ENCODE measurements at regions not wholly inside any gene's neighbourhood (a gene's known extent, or its start where the extent isn't known, plus 50 kb on each side); places are given as distances from the start of the nearest gene placed in this dataset.
A peak's percentile ranks its signal among the peaks of the same experiment; 100 is the strongest.

DNA sequence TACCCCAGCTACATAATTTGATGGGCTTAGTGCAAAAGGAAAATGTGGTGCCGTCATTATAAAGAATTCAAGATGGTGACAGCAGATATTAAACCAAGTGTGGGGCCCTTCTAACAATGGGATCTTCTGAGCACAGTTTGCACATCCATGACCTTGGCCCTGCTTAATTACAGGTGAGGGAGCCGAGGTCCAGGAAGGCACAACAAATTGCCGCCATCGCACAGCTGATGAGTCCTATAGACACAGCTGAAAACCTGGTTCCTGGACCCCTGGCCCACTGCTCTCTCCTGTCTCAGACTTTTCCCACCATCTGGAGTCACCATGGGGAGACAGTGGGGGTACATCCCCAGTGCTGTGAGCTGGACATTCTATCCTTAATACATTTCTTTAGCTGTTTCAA is 95.8 kb upstream of the MAP4K3 start (continued):
- TF ChIP-seq, protein P1, sequence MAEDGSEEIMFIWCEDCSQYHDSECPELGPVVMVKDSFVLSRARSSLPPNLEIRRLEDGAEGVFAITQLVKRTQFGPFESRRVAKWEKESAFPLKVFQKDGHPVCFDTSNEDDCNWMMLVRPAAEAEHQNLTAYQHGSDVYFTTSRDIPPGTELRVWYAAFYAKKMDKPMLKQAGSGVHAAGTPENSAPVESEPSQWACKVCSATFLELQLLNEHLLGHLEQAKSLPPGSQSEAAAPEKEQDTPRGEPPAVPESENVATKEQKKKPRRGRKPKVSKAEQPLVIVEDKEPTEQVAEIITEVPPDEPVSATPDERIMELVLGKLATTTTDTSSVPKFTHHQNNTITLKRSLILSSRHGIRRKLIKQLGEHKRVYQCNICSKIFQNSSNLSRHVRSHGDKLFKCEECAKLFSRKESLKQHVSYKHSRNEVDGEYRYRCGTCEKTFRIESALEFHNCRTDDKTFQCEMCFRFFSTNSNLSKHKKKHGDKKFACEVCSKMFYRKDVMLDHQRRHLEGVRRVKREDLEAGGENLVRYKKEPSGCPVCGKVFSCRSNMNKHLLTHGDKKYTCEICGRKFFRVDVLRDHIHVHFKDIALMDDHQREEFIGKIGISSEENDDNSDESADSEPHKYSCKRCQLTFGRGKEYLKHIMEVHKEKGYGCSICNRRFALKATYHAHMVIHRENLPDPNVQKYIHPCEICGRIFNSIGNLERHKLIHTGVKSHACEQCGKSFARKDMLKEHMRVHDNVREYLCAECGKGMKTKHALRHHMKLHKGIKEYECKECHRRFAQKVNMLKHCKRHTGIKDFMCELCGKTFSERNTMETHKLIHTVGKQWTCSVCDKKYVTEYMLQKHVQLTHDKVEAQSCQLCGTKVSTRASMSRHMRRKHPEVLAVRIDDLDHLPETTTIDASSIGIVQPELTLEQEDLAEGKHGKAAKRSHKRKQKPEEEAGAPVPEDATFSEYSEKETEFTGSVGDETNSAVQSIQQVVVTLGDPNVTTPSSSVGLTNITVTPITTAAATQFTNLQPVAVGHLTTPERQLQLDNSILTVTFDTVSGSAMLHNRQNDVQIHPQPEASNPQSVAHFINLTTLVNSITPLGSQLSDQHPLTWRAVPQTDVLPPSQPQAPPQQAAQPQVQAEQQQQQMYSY (CRISPR knock-in tag; IDR thresholded peaks at IDR 0.05) = peak; percentile 29; the same call in 1 of the 2 replicates
- TF ChIP-seq RFXANK (CRISPR knock-in tag; IDR thresholded peaks at IDR 0.05) (no peak), SIN3B (IDR thresholded peaks at IDR 0.05; ENCODE audit: low read length) (no peak), POLR2A (IDR thresholded peaks at IDR 0.05; ENCODE audit: insufficient read depth in 1 of 2, low read depth in 2 of 2, low read length in 2 of 2) (no peak), ZMYM4 (CRISPR knock-in tag; IDR thresholded peaks at IDR 0.05) (peak; percentile 69), SP4 (CRISPR knock-in tag; IDR thresholded peaks at IDR 0.05) (0 out of 2 replicates have a peak, but pooled peaks have one; percentile 26), POGZ (CRISPR knock-in tag; IDR thresholded peaks at IDR 0.05) (peak; percentile 36; the same call in 1 of the 2 replicates), PHF20 (CRISPR knock-in tag; IDR thresholded peaks at IDR 0.05) (no peak), ZNF317 (CRISPR knock-in tag; IDR thresholded peaks at IDR 0.05) (peak; percentile 89), ZSCAN30 (CRISPR knock-in tag; IDR thresholded peaks at IDR 0.05) (no peak), KLF6 (CRISPR knock-in tag; IDR thresholded peaks at IDR 0.05) (no peak), ZNF24 (IDR thresholded peaks at IDR 0.05) (no peak), ZNF225 (CRISPR knock-in tag; IDR thresholded peaks at IDR 0.05) (no peak), MEIS1 (CRISPR knock-in tag; IDR thresholded peaks at IDR 0.05; ENCODE audit: borderline replicate concordance) (no peak), TBX2 (CRISPR knock-in tag; IDR thresholded peaks at IDR 0.05; ENCODE audit: borderline replicate concordance) (0 out of 2 replicates have a peak, but pooled peaks have one; percentile 41)
- TF ChIP-seq, protein P2, sequence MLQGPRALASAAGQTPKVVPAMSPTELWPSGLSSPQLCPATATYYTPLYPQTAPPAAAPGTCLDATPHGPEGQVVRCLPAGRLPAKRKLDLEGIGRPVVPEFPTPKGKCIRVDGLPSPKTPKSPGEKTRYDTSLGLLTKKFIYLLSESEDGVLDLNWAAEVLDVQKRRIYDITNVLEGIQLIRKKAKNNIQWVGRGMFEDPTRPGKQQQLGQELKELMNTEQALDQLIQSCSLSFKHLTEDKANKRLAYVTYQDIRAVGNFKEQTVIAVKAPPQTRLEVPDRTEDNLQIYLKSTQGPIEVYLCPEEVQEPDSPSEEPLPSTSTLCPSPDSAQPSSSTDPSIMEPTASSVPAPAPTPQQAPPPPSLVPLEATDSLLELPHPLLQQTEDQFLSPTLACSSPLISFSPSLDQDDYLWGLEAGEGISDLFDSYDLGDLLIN (CRISPR knock-in tag; IDR thresholded peaks at IDR 0.05; ENCODE audit: borderline replicate concordance) = no peak
- TF ChIP-seq, protein P3, sequence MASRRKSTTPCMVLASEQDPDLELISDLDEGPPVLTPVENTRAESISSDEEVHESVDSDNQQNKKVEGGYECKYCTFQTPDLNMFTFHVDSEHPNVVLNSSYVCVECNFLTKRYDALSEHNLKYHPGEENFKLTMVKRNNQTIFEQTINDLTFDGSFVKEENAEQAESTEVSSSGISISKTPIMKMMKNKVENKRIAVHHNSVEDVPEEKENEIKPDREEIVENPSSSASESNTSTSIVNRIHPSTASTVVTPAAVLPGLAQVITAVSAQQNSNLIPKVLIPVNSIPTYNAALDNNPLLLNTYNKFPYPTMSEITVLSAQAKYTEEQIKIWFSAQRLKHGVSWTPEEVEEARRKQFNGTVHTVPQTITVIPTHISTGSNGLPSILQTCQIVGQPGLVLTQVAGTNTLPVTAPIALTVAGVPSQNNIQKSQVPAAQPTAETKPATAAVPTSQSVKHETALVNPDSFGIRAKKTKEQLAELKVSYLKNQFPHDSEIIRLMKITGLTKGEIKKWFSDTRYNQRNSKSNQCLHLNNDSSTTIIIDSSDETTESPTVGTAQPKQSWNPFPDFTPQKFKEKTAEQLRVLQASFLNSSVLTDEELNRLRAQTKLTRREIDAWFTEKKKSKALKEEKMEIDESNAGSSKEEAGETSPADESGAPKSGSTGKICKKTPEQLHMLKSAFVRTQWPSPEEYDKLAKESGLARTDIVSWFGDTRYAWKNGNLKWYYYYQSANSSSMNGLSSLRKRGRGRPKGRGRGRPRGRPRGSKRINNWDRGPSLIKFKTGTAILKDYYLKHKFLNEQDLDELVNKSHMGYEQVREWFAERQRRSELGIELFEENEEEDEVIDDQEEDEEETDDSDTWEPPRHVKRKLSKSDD (CRISPR knock-in tag; IDR thresholded peaks at IDR 0.05; ENCODE audit: low read depth) = no peak
- TF ChIP-seq, protein P4, sequence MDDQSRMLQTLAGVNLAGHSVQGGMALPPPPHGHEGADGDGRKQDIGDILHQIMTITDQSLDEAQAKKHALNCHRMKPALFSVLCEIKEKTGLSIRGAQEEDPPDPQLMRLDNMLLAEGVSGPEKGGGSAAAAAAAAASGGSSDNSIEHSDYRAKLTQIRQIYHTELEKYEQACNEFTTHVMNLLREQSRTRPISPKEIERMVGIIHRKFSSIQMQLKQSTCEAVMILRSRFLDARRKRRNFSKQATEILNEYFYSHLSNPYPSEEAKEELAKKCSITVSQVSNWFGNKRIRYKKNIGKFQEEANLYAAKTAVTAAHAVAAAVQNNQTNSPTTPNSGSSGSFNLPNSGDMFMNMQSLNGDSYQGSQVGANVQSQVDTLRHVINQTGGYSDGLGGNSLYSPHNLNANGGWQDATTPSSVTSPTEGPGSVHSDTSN (CRISPR knock-in tag; IDR thresholded peaks at IDR 0.05; ENCODE audit: borderline replicate concordance) = no peak
- TF ChIP-seq, protein P5, sequence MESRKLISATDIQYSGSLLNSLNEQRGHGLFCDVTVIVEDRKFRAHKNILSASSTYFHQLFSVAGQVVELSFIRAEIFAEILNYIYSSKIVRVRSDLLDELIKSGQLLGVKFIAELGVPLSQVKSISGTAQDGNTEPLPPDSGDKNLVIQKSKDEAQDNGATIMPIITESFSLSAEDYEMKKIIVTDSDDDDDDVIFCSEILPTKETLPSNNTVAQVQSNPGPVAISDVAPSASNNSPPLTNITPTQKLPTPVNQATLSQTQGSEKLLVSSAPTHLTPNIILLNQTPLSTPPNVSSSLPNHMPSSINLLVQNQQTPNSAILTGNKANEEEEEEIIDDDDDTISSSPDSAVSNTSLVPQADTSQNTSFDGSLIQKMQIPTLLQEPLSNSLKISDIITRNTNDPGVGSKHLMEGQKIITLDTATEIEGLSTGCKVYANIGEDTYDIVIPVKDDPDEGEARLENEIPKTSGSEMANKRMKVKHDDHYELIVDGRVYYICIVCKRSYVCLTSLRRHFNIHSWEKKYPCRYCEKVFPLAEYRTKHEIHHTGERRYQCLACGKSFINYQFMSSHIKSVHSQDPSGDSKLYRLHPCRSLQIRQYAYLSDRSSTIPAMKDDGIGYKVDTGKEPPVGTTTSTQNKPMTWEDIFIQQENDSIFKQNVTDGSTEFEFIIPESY (CRISPR knock-in tag; IDR thresholded peaks at IDR 0.05) = 0 out of 2 replicates have a peak, but pooled peaks have one; percentile 35
- TF ChIP-seq, protein P6, sequence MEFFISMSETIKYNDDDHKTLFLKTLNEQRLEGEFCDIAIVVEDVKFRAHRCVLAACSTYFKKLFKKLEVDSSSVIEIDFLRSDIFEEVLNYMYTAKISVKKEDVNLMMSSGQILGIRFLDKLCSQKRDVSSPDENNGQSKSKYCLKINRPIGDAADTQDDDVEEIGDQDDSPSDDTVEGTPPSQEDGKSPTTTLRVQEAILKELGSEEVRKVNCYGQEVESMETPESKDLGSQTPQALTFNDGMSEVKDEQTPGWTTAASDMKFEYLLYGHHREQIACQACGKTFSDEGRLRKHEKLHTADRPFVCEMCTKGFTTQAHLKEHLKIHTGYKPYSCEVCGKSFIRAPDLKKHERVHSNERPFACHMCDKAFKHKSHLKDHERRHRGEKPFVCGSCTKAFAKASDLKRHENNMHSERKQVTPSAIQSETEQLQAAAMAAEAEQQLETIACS (CRISPR knock-in tag; IDR thresholded peaks at IDR 0.05) = no peak
